ENCODE measurements at regions not wholly inside any gene's neighbourhood (a gene's known extent, or its start where the extent isn't known, plus 50 kb on each side); places are given as distances from the start of the nearest gene placed in this dataset.

- Histone ChIP-seq H3K36me3 (ENCODE audit: insufficient read depth) (no peaks in the 10 kb centered on the region), H3K9ac (no peak overlapping the region), H2AFZ (ENCODE audit: low read depth) (no peak overlapping the region), H3K4me1 (ENCODE audit: low read depth, poor library complexity, severe bottlenecking) (no peaks in the 10 kb centered on the region), H3K4me3 (IDR thresholded peaks at IDR 0.05; ENCODE audit: insufficient read depth, low read depth, low read length) (no peak overlapping the region), H3K79me2 (ENCODE audit: insufficient read depth, low read depth) (no peaks in the 10 kb centered on the region), H4K20me1 (ENCODE audit: insufficient read depth) (no peaks in the 10 kb centered on the region), H3K4me2 (no peak overlapping the region), H3K27me3 (ENCODE audit: insufficient read depth, low read depth) (no peaks in the 10 kb centered on the region), H3K27ac (no peak overlapping the region)
- TF ChIP-seq, protein P1, sequence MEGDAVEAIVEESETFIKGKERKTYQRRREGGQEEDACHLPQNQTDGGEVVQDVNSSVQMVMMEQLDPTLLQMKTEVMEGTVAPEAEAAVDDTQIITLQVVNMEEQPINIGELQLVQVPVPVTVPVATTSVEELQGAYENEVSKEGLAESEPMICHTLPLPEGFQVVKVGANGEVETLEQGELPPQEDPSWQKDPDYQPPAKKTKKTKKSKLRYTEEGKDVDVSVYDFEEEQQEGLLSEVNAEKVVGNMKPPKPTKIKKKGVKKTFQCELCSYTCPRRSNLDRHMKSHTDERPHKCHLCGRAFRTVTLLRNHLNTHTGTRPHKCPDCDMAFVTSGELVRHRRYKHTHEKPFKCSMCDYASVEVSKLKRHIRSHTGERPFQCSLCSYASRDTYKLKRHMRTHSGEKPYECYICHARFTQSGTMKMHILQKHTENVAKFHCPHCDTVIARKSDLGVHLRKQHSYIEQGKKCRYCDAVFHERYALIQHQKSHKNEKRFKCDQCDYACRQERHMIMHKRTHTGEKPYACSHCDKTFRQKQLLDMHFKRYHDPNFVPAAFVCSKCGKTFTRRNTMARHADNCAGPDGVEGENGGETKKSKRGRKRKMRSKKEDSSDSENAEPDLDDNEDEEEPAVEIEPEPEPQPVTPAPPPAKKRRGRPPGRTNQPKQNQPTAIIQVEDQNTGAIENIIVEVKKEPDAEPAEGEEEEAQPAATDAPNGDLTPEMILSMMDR (conservative IDR thresholded peaks at IDR 0.05; ENCODE audit: low read depth, low read length) = no peak
Measured at GRCh38 chr2:163518762-163519161, 217.0 kb downstream of the FIGN start.

- TF ChIP-seq, protein P1 (conservative IDR thresholded peaks at IDR 0.05; ENCODE audit: low read depth, low read length) = no peak
- Histone ChIP-seq H2AFZ (ENCODE audit: low read depth) (no peak overlapping the region), H3K27me3 (ENCODE audit: insufficient read depth, low read depth) (no peaks in the 10 kb centered on the region), H3K9ac (no peak overlapping the region), H3K79me2 (ENCODE audit: insufficient read depth, low read depth) (no peaks in the 10 kb centered on the region), H3K4me3 (IDR thresholded peaks at IDR 0.05; ENCODE audit: insufficient read depth, low read depth, low read length) (no peak overlapping the region), H3K4me1 (ENCODE audit: low read depth, poor library complexity, severe bottlenecking) (no peaks in the 10 kb centered on the region), H3K27ac (no peak overlapping the region), H3K36me3 (ENCODE audit: insufficient read depth) (no peaks in the 10 kb centered on the region), H3K4me2 (no peak overlapping the region), H4K20me1 (ENCODE audit: insufficient read depth) (no peaks in the 10 kb centered on the region)
Measured at GRCh38 chr2:163515836-163516235, 220.0 kb downstream of the FIGN start.

DNA sequence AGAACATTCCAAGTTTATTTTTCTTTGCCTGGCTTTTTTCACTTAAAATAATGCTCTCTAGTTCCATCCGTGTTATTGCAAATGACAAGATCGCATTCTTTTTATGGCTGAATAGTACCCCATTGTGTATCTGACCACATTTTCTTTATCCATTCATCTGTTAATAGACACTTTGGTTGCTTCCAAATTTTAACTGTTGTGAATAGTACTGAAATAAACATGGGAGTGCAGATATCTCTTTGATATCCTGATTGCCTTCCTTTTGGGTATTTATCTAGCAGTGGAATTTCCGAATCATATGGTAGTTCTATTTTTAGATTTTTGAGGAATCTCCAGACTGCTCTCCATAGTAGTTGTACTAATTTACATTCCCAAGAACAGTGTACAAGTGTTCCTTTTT, 230.5 kb downstream of the FIGN start:
- H3K4me1 ChIP-seq (ENCODE audit: low read depth, poor library complexity, severe bottlenecking) = no peaks in the 10 kb centered on the region
- H3K36me3 ChIP-seq (ENCODE audit: insufficient read depth) = no peaks in the 10 kb centered on the region
- TF ChIP-seq, protein P1 (conservative IDR thresholded peaks at IDR 0.05; ENCODE audit: low read depth, low read length) = no peak
- no peak overlapping the region for H2AFZ ChIP-seq (ENCODE audit: low read depth)
- no peak overlapping the region for H3K4me3 ChIP-seq (IDR thresholded peaks at IDR 0.05; ENCODE audit: insufficient read depth, low read depth, low read length)
- H3K27ac ChIP-seq = no peak overlapping the region
- no peaks in the 10 kb centered on the region for H3K27me3 ChIP-seq (ENCODE audit: insufficient read depth, low read depth)
- no peaks in the 10 kb centered on the region for H3K79me2 ChIP-seq (ENCODE audit: insufficient read depth, low read depth)
- H3K9ac ChIP-seq = no peak overlapping the region
- no peaks in the 10 kb centered on the region for H4K20me1 ChIP-seq (ENCODE audit: insufficient read depth)
- H3K4me2 ChIP-seq = no peak overlapping the region

- no peaks in the 10 kb centered on the region for H3K4me1 ChIP-seq (ENCODE audit: low read depth, poor library complexity, severe bottlenecking)
- no peak overlapping the region for H3K9ac ChIP-seq
- no peaks in the 10 kb centered on the region for H3K27me3 ChIP-seq (ENCODE audit: insufficient read depth, low read depth)
- H3K4me2 ChIP-seq = no peak overlapping the region
- no peak overlapping the region for H3K27ac ChIP-seq
- no peaks in the 10 kb centered on the region for H4K20me1 ChIP-seq (ENCODE audit: insufficient read depth)
- H3K79me2 ChIP-seq (ENCODE audit: insufficient read depth, low read depth) = no peaks in the 10 kb centered on the region
- H3K36me3 ChIP-seq (ENCODE audit: insufficient read depth) = no peaks in the 10 kb centered on the region
- H3K4me3 ChIP-seq (IDR thresholded peaks at IDR 0.05; ENCODE audit: insufficient read depth, low read depth, low read length) = no peak overlapping the region
- no peak overlapping the region for H2AFZ ChIP-seq (ENCODE audit: low read depth)
- TF ChIP-seq, protein P1 (conservative IDR thresholded peaks at IDR 0.05; ENCODE audit: low read depth, low read length) = no peak
Measured at GRCh38 chr2:163493359-163494298, 242.2 kb downstream of the FIGN start.
